Mucosa of descending colon (tissue), 3 donors: ENCODE measurements at regions not wholly inside any gene's neighbourhood (a gene's known extent, or its start where the extent isn't known, plus 50 kb on each side); places are given as distances from the start of the nearest gene placed in this dataset.

ENCODE experiments used
- ATAC-seq: fragments of 200-7000 bp; cut with Tn5 transposase; one replicate; pipeline ENCODE4 v1.9.1; 2020; ENCODE audit warnings: mild to moderate bottlenecking, moderate library complexity
- DNase-seq, 3 donors: peaks; one replicate each; pipeline ENCODE4 v3.0.0-alpha.2; 2020
- H3K36me3 ChIP-seq: fragments of 200-600 bp; one replicate; pipeline ENCODE4 v1.8.0; 2021; ENCODE audit warnings: low read depth, mild to moderate bottlenecking
- H3K4me1 ChIP-seq: fragments of 200-600 bp; one replicate; pipeline ENCODE4 v1.8.0; 2021; ENCODE audit warnings: low read depth, mild to moderate bottlenecking
- H3K4me3 ChIP-seq: fragments of 200-600 bp; one replicate; pipeline ENCODE4 v1.8.0; 2021; ENCODE audit warnings: mild to moderate bottlenecking
- H3K9me3 ChIP-seq: fragments of 200-600 bp; one replicate; pipeline ENCODE4 v1.8.0; 2021; ENCODE audit warnings: mild to moderate bottlenecking
- intact Hi-C, 2 donors: fragments of 100-400 bp; cut with DNase I in 1 of 2; cut with micrococcal nuclease in 1 of 2; formaldehyde crosslinking; loops; one replicate each; pipeline versions ENCODE4 v1.11.0 to v1.11.1; 2022; cut with DNase I, micrococcal nuclease
- TF ChIP-seq, protein P1 (sequence below): fragments of 200-600 bp; IDR thresholded peaks from one replicate; pipeline ENCODE4 v1.8.0; 2022; ENCODE audit warnings: antibody characterized with exemption, mild to moderate bottlenecking
- donor health status: DM: no; HTN: no; CAD: no; lungs with moderate emphysema.
- donor health status: DM: no; HTN: no; CAD: no.
- donor health status: DM: no; HTN: yes; CAD: no.

DNA sequence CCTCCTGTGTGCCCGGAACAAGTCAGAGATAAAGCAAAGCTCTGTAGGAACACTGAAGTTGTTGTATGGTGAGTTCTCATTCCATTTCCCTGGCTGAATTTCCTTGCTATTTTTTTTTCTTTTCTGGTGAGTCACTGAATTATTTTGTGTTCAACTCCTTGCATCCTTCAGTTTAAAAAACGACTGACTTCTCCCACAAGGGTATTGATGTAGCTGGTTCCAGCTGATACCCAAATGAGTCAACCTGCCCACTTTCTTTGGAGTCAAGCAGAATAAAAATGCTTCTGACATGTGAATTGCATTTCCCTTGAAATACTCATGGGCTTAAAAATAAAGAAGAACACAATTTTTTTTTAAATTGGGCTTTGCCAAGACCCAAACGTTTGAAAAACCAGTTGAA is 85.5 kb downstream of the SHOX start:
- ATAC-seq (no peak), DNase-seq (no peak)
- intact Hi-C loops, result no loop called here
- Histone ChIP-seq H3K9me3 (peaks cover 11% of the 10 kb centered on the region), H3K4me1 (no peaks in the 10 kb centered on the region), H3K4me3 (no peak overlapping the region), H3K36me3 (no peaks in the 10 kb centered on the region)
- TF ChIP-seq, protein P1, sequence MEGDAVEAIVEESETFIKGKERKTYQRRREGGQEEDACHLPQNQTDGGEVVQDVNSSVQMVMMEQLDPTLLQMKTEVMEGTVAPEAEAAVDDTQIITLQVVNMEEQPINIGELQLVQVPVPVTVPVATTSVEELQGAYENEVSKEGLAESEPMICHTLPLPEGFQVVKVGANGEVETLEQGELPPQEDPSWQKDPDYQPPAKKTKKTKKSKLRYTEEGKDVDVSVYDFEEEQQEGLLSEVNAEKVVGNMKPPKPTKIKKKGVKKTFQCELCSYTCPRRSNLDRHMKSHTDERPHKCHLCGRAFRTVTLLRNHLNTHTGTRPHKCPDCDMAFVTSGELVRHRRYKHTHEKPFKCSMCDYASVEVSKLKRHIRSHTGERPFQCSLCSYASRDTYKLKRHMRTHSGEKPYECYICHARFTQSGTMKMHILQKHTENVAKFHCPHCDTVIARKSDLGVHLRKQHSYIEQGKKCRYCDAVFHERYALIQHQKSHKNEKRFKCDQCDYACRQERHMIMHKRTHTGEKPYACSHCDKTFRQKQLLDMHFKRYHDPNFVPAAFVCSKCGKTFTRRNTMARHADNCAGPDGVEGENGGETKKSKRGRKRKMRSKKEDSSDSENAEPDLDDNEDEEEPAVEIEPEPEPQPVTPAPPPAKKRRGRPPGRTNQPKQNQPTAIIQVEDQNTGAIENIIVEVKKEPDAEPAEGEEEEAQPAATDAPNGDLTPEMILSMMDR, result no peak

DNA sequence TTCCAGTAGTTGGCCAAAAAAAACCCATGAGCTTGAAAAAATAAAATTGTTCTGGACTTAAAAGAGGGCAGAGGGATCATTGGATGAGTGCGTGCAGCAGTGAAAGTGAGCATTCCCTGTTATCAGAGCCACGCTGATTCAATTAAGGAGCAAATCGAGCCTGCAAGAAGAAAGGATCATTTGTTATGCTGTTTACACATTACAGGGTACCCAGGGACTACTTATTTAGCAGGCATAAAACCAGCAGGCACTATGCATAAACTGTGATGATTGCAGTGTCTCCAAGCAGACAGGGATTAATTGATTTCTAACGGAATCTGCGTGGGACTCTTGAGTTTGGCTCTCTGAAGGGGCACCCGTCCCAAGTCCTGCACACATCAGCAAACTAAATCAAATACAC is 83.5 kb downstream of the SHOX start:
- H3K9me3 ChIP-seq, result peaks cover 11% of the 10 kb centered on the region
- H3K4me3 ChIP-seq, result no peak overlapping the region
- no peak for DNase-seq
- TF ChIP-seq, protein P1, result no peak
- H3K4me1 ChIP-seq, result no peaks in the 10 kb centered on the region
- H3K36me3 ChIP-seq, result no peaks in the 10 kb centered on the region
- ATAC-seq, result no peak
- intact Hi-C loops, result no loop called here
